GM18519 (cell line): ENCODE measurements at regions not wholly inside any gene's neighbourhood (a gene's known extent, or its start where the extent isn't known, plus 50 kb on each side); places are given as distances from the start of the nearest gene placed in this dataset.

Experiments
- ATAC-seq: cut with Tn5 transposase; IDR thresholded peaks from one replicate; pipeline ENCODE4 v1.9.1; 2021; ENCODE audit warnings: mild to moderate bottlenecking, moderate library complexity; ENCODE audit not compliant: unreplicated experiment, low FRiP score

DNA sequence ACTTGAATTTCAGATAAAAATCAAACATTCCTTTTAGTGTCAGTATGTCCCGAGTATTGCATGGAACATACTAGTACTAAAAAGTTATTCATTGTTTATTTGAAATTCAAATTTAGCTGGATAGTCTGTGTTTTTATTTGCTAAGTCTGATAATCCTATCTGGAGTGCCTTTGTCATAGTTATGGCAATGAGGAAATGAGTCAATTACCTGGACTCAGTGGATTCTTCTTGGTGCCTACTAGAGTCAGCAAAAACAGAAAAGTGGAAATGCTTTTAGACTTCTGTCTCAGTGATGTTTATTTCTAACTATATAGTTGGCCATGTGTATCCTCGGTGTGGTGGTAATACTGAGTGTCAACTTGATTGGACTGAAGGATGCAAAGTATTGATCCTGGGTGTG is 121.3 kb upstream of the EEF1E1 start:
- ATAC-seq = no peak

DNA sequence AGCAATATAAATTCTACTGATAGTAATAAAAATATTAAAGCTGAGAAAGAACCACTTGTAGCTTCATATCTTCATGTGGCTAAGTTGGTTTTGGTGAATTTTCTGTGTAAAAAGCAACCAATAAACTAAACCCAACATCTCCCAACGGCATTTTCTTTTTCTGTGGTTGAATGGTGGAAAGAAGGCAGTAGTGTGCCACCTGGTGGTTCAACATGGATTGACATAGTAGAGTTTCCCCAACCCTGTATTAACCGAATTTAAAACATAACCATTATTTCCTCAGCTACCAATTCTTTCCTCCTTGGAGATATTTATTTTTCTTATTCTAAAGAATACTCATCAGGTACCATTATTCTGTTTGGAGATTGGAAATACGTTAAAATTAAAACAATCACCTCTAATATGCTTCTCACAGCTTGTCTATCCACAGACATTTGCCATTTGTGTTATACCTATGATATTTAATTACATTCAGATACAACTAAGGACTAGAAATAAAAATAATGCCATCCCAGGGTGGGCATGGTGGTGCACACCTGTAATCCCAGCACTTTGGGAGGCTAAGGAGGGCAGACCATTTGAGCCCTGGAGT is 117.1 kb upstream of the EEF1E1 start:
- peak; percentile 84 for ATAC-seq

DNA sequence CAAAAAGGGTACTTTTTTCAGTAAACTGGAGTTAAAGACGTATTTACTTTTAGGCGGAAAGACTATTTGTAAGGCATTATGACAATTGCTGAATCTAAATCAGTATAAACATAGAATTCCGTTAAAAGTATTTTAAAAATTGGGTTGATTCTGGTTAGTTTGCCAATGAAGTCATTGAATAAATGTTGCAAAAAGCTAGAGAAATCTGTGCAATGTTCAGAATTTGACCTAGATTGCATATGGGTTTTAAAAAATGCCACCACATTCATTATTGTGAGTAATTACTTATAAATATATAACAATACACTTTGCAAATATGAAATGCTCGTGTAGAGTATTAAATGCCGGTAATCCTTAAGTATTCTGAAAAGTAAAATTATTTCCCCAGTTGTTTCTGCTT is 116.5 kb upstream of the EEF1E1 start:
- no peak for ATAC-seq

DNA sequence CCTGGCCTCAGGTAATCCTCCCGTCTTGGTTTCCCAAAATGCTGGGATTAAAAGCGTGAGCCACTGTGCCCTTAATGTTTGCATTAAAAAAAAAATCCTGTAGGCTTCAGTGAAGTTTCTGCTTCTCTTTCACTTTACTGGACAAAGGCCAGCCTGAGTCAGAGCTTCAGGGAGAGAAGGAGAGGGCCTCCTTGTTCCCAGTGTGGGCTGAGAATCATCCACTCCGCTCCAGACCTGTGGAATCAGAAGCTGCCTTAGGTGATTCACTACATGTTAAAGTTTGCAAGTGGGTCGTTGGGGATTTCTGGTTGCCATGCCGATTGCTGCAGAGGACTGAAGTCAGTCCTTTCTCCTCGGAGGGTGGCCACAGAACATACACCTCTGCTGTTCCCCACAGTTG is 113.3 kb upstream of the EEF1E1 start:
- no peak for ATAC-seq

DNA sequence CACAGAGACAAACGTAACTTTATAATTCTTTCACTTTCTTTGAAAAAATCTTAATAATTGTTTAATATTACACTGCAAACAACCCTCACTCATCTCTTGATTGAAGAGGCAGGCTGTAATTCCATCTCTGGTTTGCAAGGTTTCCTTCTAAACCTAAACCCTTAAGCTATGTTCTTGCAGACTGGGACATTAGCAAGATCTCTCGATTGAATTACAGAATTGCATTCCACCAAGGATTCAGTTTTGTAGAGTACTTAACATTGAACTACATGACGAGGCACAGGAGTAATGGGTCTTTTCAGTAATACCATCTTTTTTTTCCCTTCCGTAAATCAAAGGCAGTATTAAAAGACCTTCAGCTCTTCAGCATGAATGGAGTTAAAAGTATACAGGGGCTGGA is 111.6 kb upstream of the EEF1E1 start:
- no peak for ATAC-seq

DNA sequence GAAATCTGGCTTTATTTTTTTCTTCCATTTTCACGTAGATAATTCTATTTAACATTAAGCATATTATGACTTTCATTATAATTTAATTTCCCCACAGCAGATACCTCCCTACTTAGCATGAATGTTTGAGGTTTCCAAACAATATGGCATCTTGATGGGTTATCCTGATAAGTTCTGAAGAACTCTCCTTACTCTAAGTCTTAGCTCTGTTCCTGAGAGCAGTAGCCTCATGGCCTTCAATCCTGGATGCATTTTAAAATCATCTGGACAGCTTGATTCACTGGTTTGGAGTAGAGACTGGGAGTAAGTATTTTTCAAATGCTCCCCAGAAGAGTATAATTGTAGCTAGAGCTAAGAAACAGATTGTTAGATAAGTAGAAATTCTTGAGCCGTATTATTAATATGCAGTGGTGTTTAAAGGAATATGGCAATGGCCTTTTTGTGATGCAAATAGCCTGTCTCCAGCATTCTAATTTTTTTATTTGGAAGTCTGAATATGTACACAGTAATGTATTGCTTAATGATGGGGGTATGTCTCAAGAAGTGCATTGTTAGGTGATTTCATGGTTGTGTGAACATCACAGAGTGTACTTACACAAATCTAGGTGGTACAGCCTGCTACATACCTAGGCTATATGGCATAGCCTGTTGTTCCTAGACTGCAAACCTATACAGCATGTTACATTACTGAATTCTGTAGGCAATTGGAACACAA is 110.5 kb upstream of the EEF1E1 start:
- ATAC-seq = no peak

DNA sequence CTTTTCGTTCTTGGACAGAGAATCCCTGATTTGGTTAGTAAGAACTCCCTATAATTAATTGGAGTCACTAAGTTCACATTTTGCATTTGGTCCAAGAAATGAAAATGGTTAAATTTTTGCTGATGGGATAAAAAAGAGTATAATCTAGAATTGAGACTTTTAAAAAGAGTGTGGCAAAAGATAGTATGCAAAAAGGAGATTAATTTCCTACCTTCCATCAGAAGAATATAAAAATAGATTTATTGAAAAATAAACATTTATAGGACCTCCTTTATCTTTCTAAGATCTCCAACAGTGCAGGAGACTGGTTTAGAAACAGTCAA is 105.5 kb upstream of the EEF1E1 start:
- no peak for ATAC-seq

DNA sequence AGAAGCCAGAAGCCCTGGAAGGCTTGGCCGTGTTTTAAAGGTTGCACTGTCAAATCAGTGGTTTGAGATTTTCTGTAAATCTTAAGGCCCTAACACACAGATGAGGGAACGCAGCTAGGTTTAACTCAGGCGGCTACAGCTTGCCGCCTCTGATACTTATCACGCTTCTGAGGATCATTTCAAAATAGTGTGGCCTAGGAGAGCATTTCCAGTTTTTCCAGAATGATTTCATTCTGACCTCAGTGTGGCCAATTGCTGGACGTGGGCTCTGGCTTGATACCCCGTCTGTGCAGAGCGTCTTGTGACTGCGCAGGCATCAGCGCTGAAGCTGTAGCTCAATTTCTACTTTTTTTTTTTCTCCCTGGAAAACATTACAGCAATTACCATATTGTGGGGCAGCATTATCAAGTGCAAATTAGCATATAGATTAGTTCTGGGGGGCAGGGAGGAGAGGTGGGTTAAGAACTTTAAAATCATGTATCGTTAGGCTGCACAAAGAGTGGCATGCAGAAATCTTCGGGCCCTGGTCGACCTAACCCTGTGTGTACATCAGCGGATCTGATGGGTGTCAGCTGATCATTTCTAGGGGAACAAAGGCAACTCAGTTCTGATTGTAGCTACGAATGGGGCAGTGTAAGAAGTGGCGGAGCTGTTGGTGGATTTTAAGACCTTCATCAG is 105.0 kb upstream of the EEF1E1 start:
- no peak for ATAC-seq

DNA sequence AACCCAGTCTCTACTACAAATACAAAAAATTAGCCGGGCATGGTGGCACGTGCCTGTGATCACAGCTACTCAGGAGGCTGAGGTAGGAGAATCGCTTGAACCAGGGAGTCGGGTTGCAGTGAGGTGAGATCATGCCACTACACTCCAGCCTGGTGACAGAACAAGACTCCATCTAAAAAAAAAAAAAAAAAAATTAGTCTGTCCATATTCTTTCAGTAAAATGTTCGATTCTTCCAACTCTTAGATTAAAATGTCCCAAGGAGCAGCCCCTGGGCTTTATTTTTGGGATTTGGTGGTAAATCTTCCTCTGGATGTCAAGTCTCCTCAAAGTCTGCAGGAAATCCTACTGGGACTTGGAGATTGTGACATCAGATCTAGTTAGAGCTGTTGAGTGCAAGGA is 101.0 kb upstream of the EEF1E1 start:
- no peak for ATAC-seq

DNA sequence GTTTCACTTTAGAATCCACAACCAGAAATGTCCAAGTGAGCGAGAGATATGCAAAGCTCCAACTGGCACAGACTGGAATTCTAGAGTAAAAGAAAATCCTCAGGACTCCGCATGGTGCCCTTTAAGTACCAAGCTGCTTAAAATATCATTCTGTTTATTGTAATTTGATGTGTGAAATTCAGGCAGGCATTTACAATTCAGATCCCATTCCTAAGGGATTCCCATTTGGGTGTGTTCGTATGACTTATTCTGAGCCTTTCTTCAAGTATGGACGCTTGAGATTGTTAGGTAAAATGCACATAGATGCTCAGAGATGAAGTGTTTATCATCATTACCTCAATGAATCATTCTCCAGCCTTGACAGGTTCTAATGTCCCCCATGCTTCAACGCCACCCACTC is 99.3 kb upstream of the EEF1E1 start:
- no peak for ATAC-seq

DNA sequence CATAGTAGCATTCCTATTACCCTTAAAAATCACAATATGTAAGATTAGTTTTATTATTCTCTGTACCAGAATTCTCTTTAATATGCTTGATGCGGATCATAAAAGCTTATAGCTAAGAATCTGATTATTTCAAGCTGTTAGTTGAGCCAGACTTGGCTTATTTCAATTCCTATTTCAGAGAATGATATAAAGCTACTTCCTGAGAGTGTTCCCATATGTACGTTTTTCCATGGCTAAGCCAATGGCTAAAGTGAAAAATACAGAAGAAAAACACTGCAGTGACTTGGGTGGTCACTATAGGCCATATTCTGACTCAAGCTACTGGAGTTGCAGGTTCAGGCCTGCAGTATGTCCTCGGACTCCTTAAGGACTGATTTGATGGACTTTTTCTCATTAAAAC is 97.9 kb upstream of the EEF1E1 start:
- ATAC-seq = no peak

DNA sequence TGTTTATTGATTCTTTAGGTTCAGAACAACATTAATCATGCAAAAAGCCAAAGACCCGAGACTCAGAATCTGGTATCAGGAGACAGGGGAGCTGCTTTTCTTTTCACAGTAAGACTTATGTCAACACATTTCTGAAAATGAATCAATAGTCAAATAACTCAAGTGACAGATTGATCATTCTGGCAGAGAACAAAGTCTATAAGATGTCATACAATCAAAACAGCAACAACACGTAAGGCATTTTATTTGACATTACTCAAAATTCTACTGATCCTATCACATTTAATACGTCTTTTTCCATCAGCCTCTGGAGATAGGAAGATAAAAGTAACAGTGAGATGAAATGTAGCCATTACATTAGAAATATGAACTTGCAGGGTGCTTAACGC is 93.4 kb upstream of the EEF1E1 start:
- no peak for ATAC-seq

DNA sequence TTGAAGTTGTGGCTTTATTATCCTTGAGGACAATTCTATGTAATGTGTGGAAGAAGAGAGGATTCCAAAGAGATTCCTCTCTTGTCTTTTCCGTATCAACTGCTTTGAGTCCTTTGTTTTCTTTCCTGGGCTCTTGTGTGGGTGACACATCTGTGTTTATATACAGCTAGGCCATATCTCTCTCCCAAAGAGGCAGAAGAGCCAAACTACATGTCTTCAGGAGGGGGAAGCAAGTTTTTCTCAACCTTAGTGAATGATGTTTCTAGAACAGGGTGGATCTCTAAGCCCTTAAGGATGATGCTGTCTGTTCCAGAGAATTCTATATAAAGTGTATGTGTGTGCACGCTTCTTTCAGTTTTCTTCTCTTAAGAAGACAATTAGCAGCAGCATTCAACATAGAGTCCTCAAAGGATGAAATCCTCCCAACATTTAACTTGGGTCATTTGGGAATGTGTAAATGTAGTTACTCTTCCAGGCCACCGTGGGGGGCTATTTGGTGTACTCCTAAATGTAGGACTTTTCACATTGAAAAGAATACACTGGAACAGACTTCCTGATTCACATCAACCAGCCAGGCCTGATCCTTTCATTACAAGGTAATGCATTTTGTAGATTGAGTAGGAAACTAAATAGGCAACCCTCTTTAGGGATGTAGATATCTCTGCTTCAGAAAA is 92.8 kb upstream of the EEF1E1 start:
- ATAC-seq = no peak

DNA sequence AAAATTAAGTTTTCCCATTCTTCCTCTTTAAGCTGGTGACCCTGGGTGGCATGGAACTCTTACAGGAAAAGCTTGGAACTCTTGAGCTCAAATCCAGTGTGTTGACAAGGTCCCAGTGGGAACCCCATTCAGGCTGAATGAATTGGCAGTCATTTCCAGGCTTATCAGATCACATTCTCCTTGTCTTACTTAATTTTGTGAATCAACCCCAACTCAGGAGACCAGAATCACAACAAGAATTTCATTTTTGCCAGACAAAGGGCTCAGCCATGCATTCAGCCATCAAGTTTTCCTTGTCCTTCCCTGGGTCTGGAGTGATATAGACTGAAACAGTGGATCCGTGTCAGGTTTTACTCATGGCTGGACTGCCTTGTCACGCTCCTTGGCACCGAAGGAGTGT is 92.1 kb upstream of the EEF1E1 start:
- ATAC-seq = no peak

DNA sequence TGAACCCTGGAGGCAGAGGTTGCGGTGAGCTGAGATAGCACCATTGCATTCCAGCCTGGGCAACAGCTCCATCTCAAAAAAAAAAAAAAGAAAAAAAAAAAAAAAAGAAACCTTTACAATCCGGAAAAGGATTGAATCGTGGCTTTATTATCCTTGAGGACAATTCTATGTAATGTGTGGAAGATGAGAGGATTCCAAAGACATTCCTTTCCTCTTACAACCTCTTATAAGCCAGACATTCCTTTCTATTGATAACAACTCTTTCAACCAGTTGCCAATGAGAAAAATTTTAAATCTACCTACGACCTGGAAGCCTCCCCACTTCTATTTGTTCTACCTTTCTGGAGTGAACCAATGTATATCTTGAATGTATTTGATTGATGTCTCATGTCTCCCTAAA is 91.2 kb upstream of the EEF1E1 start:
- no peak for ATAC-seq

DNA sequence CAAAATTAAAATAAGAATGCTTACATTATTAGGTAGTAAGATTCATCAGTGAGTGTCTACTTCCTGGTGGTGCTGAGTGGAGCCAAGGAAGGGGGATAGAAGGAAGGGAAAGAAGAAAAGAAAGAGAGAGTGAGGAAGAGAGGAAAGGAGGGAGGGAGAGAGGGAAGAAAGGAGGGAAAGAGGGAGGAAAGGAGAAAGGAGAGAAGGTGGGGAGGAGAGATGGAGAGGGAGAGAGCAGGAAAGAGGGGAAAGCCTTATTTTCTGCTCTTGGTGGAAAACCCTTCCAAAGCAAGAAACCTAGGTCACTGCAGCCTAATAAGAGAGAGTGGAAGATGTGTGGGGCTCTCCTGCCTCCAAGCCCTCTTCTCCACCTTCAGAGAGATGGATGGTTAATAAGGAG is 90.2 kb upstream of the EEF1E1 start:
- no peak for ATAC-seq

DNA sequence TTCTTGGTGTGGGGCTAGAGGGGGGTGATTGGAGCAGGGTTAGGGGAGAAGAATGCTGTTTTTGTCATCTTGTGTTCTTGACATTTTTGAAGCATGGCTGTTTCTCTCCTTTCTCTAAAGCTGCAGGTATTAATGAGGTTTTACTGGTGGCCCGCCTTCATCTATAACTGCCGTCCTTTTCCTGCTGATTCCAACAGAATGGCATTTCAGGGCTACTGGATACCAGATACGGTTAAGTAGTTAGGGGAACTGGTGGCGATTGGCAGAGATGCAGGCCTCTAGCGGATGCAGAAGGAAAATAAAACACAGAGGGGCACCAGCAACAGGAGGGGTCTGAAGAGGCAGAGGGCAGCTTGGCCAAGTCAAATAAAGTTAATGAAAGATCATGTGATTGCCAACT is 89.7 kb upstream of the EEF1E1 start:
- no peak for ATAC-seq

DNA sequence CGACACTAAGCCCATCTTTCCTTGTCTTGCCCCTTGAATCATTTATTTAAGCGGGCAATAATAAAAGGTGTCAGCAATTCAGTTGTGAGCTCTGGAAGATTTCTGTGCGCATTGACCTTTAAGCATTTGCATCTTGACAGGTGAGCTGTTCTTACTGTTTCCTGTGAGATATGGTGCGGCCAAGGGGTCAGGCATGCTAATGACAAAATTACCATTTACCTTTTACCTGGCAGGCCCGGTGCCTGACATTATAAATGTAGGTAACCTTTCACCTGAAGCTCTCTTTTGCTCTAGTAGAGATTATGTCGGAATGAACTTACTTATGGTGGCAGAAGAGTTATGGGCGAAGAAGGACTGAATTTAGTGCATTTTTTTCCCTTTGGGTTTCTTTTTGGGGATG is 89.3 kb upstream of the EEF1E1 start:
- no peak for ATAC-seq

DNA sequence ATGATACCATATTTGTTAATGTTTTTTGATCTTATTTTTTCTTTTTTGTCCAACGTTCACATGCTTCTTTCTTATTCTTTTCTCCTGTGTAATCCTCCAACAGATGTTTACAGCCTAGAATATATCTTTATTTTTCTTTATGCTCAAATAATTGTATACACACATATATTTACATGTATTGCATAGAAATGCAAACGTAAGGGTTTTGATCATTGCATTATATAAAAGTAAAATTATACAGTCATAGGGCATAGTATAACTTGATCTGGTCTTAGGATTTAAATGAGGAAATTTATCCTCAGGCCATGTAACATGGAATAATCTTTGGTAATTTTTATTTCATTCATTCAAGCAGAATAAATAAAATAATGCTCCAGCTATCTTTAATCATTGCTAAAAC is 84.9 kb upstream of the EEF1E1 start:
- ATAC-seq = no peak

DNA sequence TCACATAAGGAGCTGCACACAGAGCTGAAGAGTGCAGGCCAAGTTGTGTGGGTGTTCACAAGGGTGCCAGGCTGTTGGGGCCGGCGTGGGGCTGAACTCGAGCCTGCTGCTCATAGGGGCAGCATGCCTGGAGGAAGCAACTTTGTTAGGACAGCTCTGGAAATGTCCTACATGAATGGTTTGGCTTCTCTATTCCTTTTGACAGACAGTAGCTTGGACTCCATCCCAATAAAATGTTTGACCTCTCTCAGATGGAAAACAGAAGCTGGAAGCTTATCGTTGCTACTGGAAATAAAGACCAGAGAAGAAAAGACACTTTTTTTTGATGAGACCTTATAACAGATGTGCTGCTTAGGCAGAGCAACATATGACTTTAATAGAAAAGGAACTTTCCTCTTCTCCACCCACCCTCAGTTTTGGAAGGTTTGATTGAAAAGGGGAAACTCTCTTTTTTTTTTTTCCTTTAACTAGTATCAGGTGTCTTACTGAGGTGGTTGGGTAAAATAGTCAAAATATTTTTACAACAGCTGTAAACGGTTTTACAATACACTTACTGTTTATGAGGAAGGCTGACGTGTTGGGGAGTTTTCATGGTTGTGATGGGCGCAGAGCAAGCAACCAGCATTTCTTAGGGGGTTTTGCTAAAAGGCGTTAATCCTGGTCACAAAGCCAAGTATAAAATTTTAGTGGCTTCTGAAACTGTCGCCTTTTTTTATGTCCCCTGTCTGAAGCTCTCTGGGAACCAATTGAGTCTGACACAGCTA is 80.7 kb upstream of the EEF1E1 start:
- no peak for ATAC-seq
